ENCODE measurements at regions not wholly inside any gene's neighbourhood (a gene's known extent, or its start where the extent isn't known, plus 50 kb on each side); places are given as distances from the start of the nearest gene placed in this dataset.

DNA sequence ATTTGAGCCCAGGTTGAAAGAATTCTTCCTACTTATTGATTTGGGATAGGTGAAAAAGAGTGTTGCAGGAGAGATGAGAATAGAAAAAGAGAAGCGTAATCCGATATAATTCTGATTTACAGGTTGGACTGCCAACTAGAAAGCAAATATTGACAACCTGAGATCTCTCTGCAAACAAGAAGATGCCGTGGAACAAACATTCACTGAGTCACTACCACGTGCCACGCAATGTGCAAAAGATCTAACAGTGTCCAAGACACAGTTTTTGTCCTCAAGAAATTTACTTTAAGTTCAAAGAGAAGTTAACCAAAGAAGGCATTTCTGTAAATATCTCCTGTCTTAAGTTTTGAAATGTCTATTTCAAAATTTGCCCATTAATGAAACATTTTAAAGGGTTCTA is 578.0 kb upstream of the ARID1B start:
- H3K9ac ChIP-seq (ENCODE audit: low read length) = no peak overlapping the region
- H3F3A ChIP-seq (ENCODE audit: insufficient read depth, low read length) = no peaks in the 10 kb centered on the region
- no peaks in the 10 kb centered on the region for H3K4me1 ChIP-seq (ENCODE audit: low read length)
- H3K79me2 ChIP-seq (ENCODE audit: low read length) = no peaks in the 10 kb centered on the region
- DNase-seq = no peak
- H2AFZ ChIP-seq (ENCODE audit: low read length) = no peak overlapping the region
- no peaks in the 10 kb centered on the region for H3K9me2 ChIP-seq (replicated peaks; ENCODE audit: insufficient read depth, low read length)
- no peak overlapping the region for H3K4me2 ChIP-seq (ENCODE audit: low read depth, low read length)
- no peaks in the 10 kb centered on the region for H3K36me3 ChIP-seq (replicated peaks; ENCODE audit: insufficient read depth, low read length)
- no peak overlapping the region for H3K4me3 ChIP-seq (ENCODE audit: low read length)
- H3K9me3 ChIP-seq (replicated peaks; ENCODE audit: insufficient read depth, low read length) = no peaks in the 10 kb centered on the region
- no peaks in the 10 kb centered on the region for H3K27me3 ChIP-seq (replicated peaks; ENCODE audit: insufficient read depth, low read length)
- no peaks in the 10 kb centered on the region for H4K20me1 ChIP-seq (ENCODE audit: insufficient read depth, low read length)
- H3K27ac ChIP-seq (ENCODE audit: low read length) = no peak overlapping the region
- TF ChIP-seq EZH2 (optimal IDR thresholded peaks at IDR 0.05; ENCODE audit: low read depth, low read length) (no peak), EZH2phosphoT487 (IDR thresholded peaks at IDR 0.05; ENCODE audit: low read length) (no peak), CTCF (IDR thresholded peaks at IDR 0.05; ENCODE audit: low read length) (no peak)

GRCh38 chr6:156197513-156197912 is 579.7 kb upstream of the ARID1B start:
- Histone ChIP-seq H3K9ac (ENCODE audit: low read length) (no peak overlapping the region), H3K27ac (ENCODE audit: low read length) (no peak overlapping the region), H3K9me2 (replicated peaks; ENCODE audit: insufficient read depth, low read length) (no peaks in the 10 kb centered on the region), H3K79me2 (ENCODE audit: low read length) (no peaks in the 10 kb centered on the region), H3K36me3 (replicated peaks; ENCODE audit: insufficient read depth, low read length) (no peaks in the 10 kb centered on the region), H3K9me3 (replicated peaks; ENCODE audit: insufficient read depth, low read length) (no peaks in the 10 kb centered on the region), H3K4me3 (ENCODE audit: low read length) (no peak overlapping the region), H3K4me1 (ENCODE audit: low read length) (no peaks in the 10 kb centered on the region), H3F3A (ENCODE audit: insufficient read depth, low read length) (no peaks in the 10 kb centered on the region), H4K20me1 (ENCODE audit: insufficient read depth, low read length) (no peaks in the 10 kb centered on the region), H2AFZ (ENCODE audit: low read length) (no peak overlapping the region), H3K27me3 (replicated peaks; ENCODE audit: insufficient read depth, low read length) (no peaks in the 10 kb centered on the region), H3K4me2 (ENCODE audit: low read depth, low read length) (no peak overlapping the region)
- no peak for DNase-seq
- no peak for TF ChIP-seq EZH2phosphoT487 (IDR thresholded peaks at IDR 0.05; ENCODE audit: low read length)
- no peak for TF ChIP-seq CTCF (IDR thresholded peaks at IDR 0.05; ENCODE audit: low read length)
- TF ChIP-seq EZH2 (optimal IDR thresholded peaks at IDR 0.05; ENCODE audit: low read depth, low read length) = no peak

DNA sequence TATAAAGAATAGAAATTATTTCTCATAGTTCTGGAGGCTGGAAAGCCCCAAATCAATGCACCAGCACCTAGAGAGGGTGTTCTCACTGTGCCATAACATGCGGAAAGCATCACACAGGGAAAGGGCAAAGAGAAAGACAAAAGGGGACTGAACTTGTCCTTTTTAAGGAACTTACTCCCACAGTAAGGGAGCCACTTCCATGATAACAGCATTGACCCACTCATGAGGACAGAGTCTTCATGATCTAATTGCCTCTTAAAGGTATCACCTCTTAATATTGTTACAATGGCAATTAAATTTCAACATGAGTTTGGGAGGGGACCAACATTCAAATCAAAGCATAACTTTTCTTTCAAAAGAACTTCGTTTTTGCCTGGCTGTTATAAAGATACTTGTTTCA is 582.2 kb upstream of the ARID1B start:
- no peak for DNase-seq
- H3K4me2 ChIP-seq (ENCODE audit: low read depth, low read length) = no peak overlapping the region
- H3K9me2 ChIP-seq (replicated peaks; ENCODE audit: insufficient read depth, low read length) = no peaks in the 10 kb centered on the region
- H3K27me3 ChIP-seq (replicated peaks; ENCODE audit: insufficient read depth, low read length) = no peaks in the 10 kb centered on the region
- H3K4me1 ChIP-seq (ENCODE audit: low read length) = no peaks in the 10 kb centered on the region
- H3K9me3 ChIP-seq (replicated peaks; ENCODE audit: insufficient read depth, low read length) = no peaks in the 10 kb centered on the region
- H4K20me1 ChIP-seq (ENCODE audit: insufficient read depth, low read length) = no peaks in the 10 kb centered on the region
- no peaks in the 10 kb centered on the region for H3K36me3 ChIP-seq (replicated peaks; ENCODE audit: insufficient read depth, low read length)
- H3K79me2 ChIP-seq (ENCODE audit: low read length) = no peaks in the 10 kb centered on the region
- no peak overlapping the region for H2AFZ ChIP-seq (ENCODE audit: low read length)
- H3K27ac ChIP-seq (ENCODE audit: low read length) = no peak overlapping the region
- TF ChIP-seq CTCF (IDR thresholded peaks at IDR 0.05; ENCODE audit: low read length) = no peak
- no peak for TF ChIP-seq EZH2 (optimal IDR thresholded peaks at IDR 0.05; ENCODE audit: low read depth, low read length)
- TF ChIP-seq EZH2phosphoT487 (IDR thresholded peaks at IDR 0.05; ENCODE audit: low read length) = no peak
- H3K9ac ChIP-seq (ENCODE audit: low read length) = no peak overlapping the region
- no peaks in the 10 kb centered on the region for H3F3A ChIP-seq (ENCODE audit: insufficient read depth, low read length)
- H3K4me3 ChIP-seq (ENCODE audit: low read length) = no peak overlapping the region
